ENCODE measurements at regions not wholly inside any gene's neighbourhood (a gene's known extent, or its start where the extent isn't known, plus 50 kb on each side); places are given as distances from the start of the nearest gene placed in this dataset.

DNA sequence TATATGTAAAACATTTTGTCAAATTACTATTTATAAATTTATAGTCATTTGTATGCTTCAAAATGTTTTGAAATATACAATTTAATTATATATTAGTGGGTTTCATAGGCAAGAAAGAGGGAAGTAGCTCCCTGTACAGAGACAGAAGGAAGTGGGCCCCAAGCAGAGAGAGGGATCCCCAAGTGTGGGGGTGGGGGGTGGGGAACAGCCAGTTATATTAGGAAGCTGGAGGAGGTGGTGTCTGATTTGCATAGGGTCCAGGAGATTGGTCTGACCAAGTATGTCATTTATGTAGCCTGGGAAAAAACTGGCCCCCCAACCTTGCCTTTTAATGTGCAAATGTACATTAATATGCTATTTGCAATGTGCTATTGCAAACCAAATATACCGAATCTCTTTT is 76.5 kb upstream of the ZSWIM2 start:
- TF ChIP-seq EZH2 (IDR thresholded peaks at IDR 0.05): no peak
- no peak for TF ChIP-seq POLR2AphosphoS5 (IDR thresholded peaks at IDR 0.05; ENCODE audit: borderline replicate concordance, low read depth, low read length)
- no peak for TF ChIP-seq FOXP2 (optimal IDR thresholded peaks at IDR 0.05; ENCODE audit: control extremely low read depth, extremely low read length, insufficient read depth)

All from SK-N-MC (cell line).